ENCODE measurements at regions not wholly inside any gene's neighbourhood (a gene's known extent, or its start where the extent isn't known, plus 50 kb on each side); places are given as distances from the start of the nearest gene placed in this dataset.

DNA sequence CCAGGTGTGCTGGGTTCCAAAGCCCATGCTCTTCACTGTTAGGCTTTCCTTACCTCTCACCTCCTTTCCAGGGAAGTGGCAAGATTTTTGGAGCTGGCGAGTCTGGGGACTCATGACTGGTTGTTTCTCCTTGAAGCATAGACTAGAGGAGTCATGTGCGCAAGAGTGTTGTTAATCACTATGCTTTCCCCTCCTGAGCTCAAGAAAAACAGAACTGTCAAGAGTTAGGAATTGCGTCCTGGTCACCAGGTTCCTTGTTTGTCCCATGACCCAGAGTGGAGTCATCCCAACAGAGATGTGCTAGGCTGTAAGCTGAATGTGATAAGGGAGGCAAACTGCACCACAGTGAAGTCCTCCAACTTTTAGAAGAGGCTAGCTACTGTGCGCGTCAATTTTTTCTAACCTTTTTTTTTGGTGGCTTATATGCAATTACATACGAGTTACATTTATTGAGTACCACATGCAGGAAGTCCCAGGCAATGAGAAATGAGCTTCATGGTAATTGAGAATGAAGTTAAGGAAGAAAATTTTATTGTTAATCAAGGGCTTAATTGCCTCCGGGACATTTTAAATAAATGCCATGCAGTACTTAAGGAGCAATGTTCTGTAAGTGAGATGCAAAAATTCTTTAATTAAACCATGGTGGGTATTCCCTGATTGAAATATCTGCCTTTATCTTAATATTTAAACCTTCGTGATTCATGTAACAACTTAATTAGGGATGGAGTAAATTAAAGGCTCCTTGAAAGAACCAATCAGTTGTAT is 233.9 kb downstream of the ZIC5 start:
- Histone ChIP-seq H3K9me3 (ENCODE audit: insufficient read depth, low read depth) (no peaks in the 10 kb centered on the region), H3K4me3 (no peak overlapping the region), H3K4me1 (replicated peaks; ENCODE audit: insufficient read depth) (no peaks in the 10 kb centered on the region), H2AFZ (no peak overlapping the region), H4K20me1 (ENCODE audit: insufficient read depth) (no peaks in the 10 kb centered on the region), H3K36me3 (ENCODE audit: low read depth) (no peaks in the 10 kb centered on the region), H3K4me2 (no peak overlapping the region), H3K27ac (no peak overlapping the region), H3K27me3 (ENCODE audit: insufficient read depth, low read depth) (0 out of 2 replicates have a peak, but pooled peaks cover 10% of the 10 kb centered on the region), H3F3A (ENCODE audit: insufficient read depth, low read depth) (no peaks in the 10 kb centered on the region), H3K79me2 (ENCODE audit: low read depth) (no peaks in the 10 kb centered on the region), H3K9me2 (ENCODE audit: insufficient read depth) (no peaks in the 10 kb centered on the region)
- no TSS peak for BruUV-seq (replicated peaks)
- CTCF ChIA-PET, result interaction anchor here (0.6 kb wide), 1 partner anchor 54 kb away, joined by 6 read pairs; no protein-coding TSS in a partner anchor
- no peak for DNase-seq
- POLR2A ChIA-PET (ENCODE audit: unreplicated experiment), result no interaction called here
- TF ChIP-seq EZH2 (IDR thresholded peaks at IDR 0.05; ENCODE audit: low read depth) (no peak), CTCF (conservative IDR thresholded peaks at IDR 0.05) (no peak)
- intact Hi-C loops (cut with micrococcal nuclease; ENCODE audit: unreplicated experiment), result no loop called here

DNA sequence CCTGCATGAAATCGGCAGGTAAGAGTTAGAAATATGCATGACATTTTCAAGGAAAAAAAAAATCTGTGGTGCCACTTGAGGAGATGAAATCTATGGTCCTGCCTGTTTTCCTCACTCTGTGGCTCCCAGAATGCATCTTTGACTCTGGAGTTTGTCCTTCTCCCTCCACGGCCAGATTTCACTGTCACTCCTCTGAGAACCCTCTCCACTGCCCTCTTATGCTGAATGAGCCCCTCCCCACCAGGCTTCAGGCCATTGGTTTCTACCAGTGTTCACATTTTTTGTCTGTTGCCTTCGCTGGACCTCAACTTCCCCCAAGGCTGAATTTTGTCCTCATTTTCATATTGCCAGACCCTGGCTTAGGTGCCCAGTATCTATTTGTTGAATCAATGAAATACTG is 235.0 kb downstream of the ZIC5 start:
- Histone ChIP-seq H2AFZ (no peak overlapping the region), H3K79me2 (ENCODE audit: low read depth) (no peaks in the 10 kb centered on the region), H3K27ac (no peak overlapping the region), H3K4me3 (no peak overlapping the region), H3K4me2 (no peak overlapping the region), H3K9me3 (ENCODE audit: insufficient read depth, low read depth) (no peaks in the 10 kb centered on the region), H3K4me1 (replicated peaks; ENCODE audit: insufficient read depth) (no peaks in the 10 kb centered on the region), H3F3A (ENCODE audit: insufficient read depth, low read depth) (no peaks in the 10 kb centered on the region), H4K20me1 (ENCODE audit: insufficient read depth) (no peaks in the 10 kb centered on the region), H3K9me2 (ENCODE audit: insufficient read depth) (no peaks in the 10 kb centered on the region), H3K36me3 (ENCODE audit: low read depth) (no peaks in the 10 kb centered on the region), H3K27me3 (ENCODE audit: insufficient read depth, low read depth) (0 out of 2 replicates have a peak, but pooled peaks cover 10% of the 10 kb centered on the region)
- TF ChIP-seq EZH2 (IDR thresholded peaks at IDR 0.05; ENCODE audit: low read depth) (no peak), CTCF (conservative IDR thresholded peaks at IDR 0.05) (no peak)
- BruUV-seq (replicated peaks), result no TSS peak
- no peak for DNase-seq
- intact Hi-C loops (cut with micrococcal nuclease; ENCODE audit: unreplicated experiment), result no loop called here
- POLR2A ChIA-PET (ENCODE audit: unreplicated experiment), result no interaction called here
- CTCF ChIA-PET, result no interaction called here

GRCh38 chr13:99734013-99734693 is 232.9 kb downstream of the TM9SF2 start:
- no peak for TF ChIP-seq CTCF (conservative IDR thresholded peaks at IDR 0.05)
- no peak for TF ChIP-seq EZH2 (IDR thresholded peaks at IDR 0.05; ENCODE audit: low read depth)
- Histone ChIP-seq H3K4me3 (no peak overlapping the region), H3F3A (ENCODE audit: insufficient read depth, low read depth) (no peaks in the 10 kb centered on the region), H3K36me3 (ENCODE audit: low read depth) (no peaks in the 10 kb centered on the region), H3K27me3 (ENCODE audit: insufficient read depth, low read depth) (no peaks in the 10 kb centered on the region), H3K27ac (no peak overlapping the region), H3K9me2 (ENCODE audit: insufficient read depth) (no peaks in the 10 kb centered on the region), H2AFZ (no peak overlapping the region), H3K4me1 (replicated peaks; ENCODE audit: insufficient read depth) (no peaks in the 10 kb centered on the region), H3K79me2 (ENCODE audit: low read depth) (no peaks in the 10 kb centered on the region), H3K4me2 (no peak overlapping the region), H3K9me3 (ENCODE audit: insufficient read depth, low read depth) (no peaks in the 10 kb centered on the region), H4K20me1 (ENCODE audit: insufficient read depth) (no peaks in the 10 kb centered on the region)
- intact Hi-C loops (cut with micrococcal nuclease; ENCODE audit: unreplicated experiment), result no loop called here
- POLR2A ChIA-PET (ENCODE audit: unreplicated experiment), result no interaction called here
- DNase-seq, result no peak
- no TSS peak for BruUV-seq (replicated peaks)
- CTCF ChIA-PET, result no interaction called here
